UCSD-AML1 (cell line): ENCODE measurements at regions not wholly inside any gene's neighbourhood (a gene's known extent, or its start where the extent isn't known, plus 50 kb on each side); places are given as distances from the start of the nearest gene placed in this dataset.

ENCODE experiments used
- DNase-seq: peaks from one replicate; lab custom pipeline; 2025; ENCODE audit not compliant: unreplicated experiment; lab: John Stamatoyannopoulos, UW

GRCh38 chr6:145383428-145383827 lies 351.9 kb downstream of the EPM2A start:
- no peak for DNase-seq

GRCh38 chr6:145384503-145384902 lies 350.8 kb downstream of the EPM2A start:
- no peak for DNase-seq

- no peak for DNase-seq
Observed at GRCh38 chr6:145396499-145396898, 338.8 kb downstream of the EPM2A start.

GRCh38 chr6:145400508-145400907 lies 334.8 kb downstream of the EPM2A start:
- DNase-seq, result no peak

- DNase-seq, result no peak
Observed at GRCh38 chr6:145405006-145405551, 330.2 kb downstream of the EPM2A start.

GRCh38 chr6:145406783-145407182 lies 328.5 kb downstream of the EPM2A start:
- DNase-seq, result peak; percentile 10

GRCh38 chr6:145415616-145416015 lies 319.7 kb downstream of the EPM2A start:
- no peak for DNase-seq

- no peak for DNase-seq
Observed at GRCh38 chr6:145420599-145420998, 314.7 kb downstream of the EPM2A start.

- no peak for DNase-seq
Observed at GRCh38 chr6:145423936-145424335, 311.4 kb downstream of the EPM2A start.

GRCh38 chr6:145427232-145427631 lies 308.1 kb downstream of the EPM2A start:
- no peak for DNase-seq

- no peak for DNase-seq
Observed at GRCh38 chr6:145428706-145429105, 306.6 kb downstream of the EPM2A start.

GRCh38 chr6:145442110-145442509 lies 293.2 kb downstream of the EPM2A start:
- DNase-seq, result no peak

- no peak for DNase-seq
Observed at GRCh38 chr6:145445674-145446073, 289.6 kb downstream of the EPM2A start.

- DNase-seq, result no peak
Observed at GRCh38 chr6:145451029-145451428, 284.3 kb downstream of the EPM2A start.

- DNase-seq, result no peak
Observed at GRCh38 chr6:145453376-145453775, 281.9 kb downstream of the EPM2A start.

GRCh38 chr6:145454006-145454405 lies 281.3 kb downstream of the EPM2A start:
- DNase-seq, result no peak

- DNase-seq, result no peak
Observed at GRCh38 chr6:145457556-145457955, 277.8 kb downstream of the EPM2A start.

- DNase-seq, result no peak
Observed at GRCh38 chr6:145468534-145468933, 266.8 kb downstream of the EPM2A start.

- DNase-seq, result no peak
Observed at GRCh38 chr6:145469021-145469420, 266.3 kb downstream of the EPM2A start.

GRCh38 chr6:145475794-145476396 lies 259.4 kb downstream of the EPM2A start:
- DNase-seq, result no peak

GRCh38 chr6:145480024-145480423 lies 255.3 kb downstream of the EPM2A start:
- DNase-seq, result no peak

- DNase-seq, result no peak
Observed at GRCh38 chr6:145483191-145483996, 251.9 kb downstream of the EPM2A start.
